Activated naive CD4-positive, alpha-beta T cell treated with anti-CD3 and anti-CD28 coated beads, Interleukin-2, amount 50 U/mL, for 16 hours (primary cell): ENCODE measurements at regions not wholly inside any gene's neighbourhood (a gene's known extent, or its start where the extent isn't known, plus 50 kb on each side); places are given as distances from the start of the nearest gene placed in this dataset.

ENCODE experiments used
- DNase-seq: peaks from one replicate; pipeline ENCODE4 v3.0.0-alpha.2; 2020

GRCh38 chr12:62098132-62098531, 162.1 kb upstream of the USP15 start:
- no peak for DNase-seq

GRCh38 chr12:62103748-62104147, 156.5 kb upstream of the USP15 start:
- DNase-seq, result no peak

GRCh38 chr12:62106547-62107185, 153.5 kb upstream of the USP15 start:
- DNase-seq, result no peak

GRCh38 chr12:62113366-62114011, 146.7 kb upstream of the USP15 start:
- DNase-seq, result no peak

GRCh38 chr12:62116986-62117385, 143.2 kb upstream of the USP15 start:
- DNase-seq, result no peak

- DNase-seq, result peak; percentile 42
These were observed 136.4 kb upstream of the USP15 start for GRCh38 chr12:62123721-62124203.

GRCh38 chr12:62127516-62127915, 132.7 kb upstream of the USP15 start:
- no peak for DNase-seq

GRCh38 chr12:62128175-62128975, 131.8 kb upstream of the USP15 start:
- DNase-seq, result no peak

- no peak for DNase-seq
These were observed 130.9 kb upstream of the USP15 start for GRCh38 chr12:62129291-62129690.

- no peak for DNase-seq
These were observed 129.8 kb upstream of the USP15 start for GRCh38 chr12:62130402-62130801.

GRCh38 chr12:62130834-62131552, 129.2 kb upstream of the USP15 start:
- DNase-seq, result no peak

GRCh38 chr12:62133440-62133839, 126.8 kb upstream of the USP15 start:
- no peak for DNase-seq

- no peak for DNase-seq
These were observed 124.5 kb upstream of the USP15 start for GRCh38 chr12:62135553-62136200.

- DNase-seq, result no peak
These were observed 123.7 kb upstream of the USP15 start for GRCh38 chr12:62136496-62136895.

GRCh38 chr12:62138527-62138926, 121.7 kb upstream of the USP15 start:
- no peak for DNase-seq

- no peak for DNase-seq
These were observed 113.9 kb upstream of the USP15 start for GRCh38 chr12:62146318-62146717.

- no peak for DNase-seq
These were observed 102.2 kb upstream of the USP15 start for GRCh38 chr12:62158013-62158412.

- no peak for DNase-seq
These were observed 101.5 kb upstream of the USP15 start for GRCh38 chr12:62158461-62159360.

GRCh38 chr12:62162214-62162613, 98.0 kb upstream of the USP15 start:
- no peak for DNase-seq

- DNase-seq, result no peak
These were observed 96.8 kb upstream of the USP15 start for GRCh38 chr12:62163368-62163767.

- DNase-seq, result no peak
These were observed 96.2 kb upstream of the USP15 start for GRCh38 chr12:62164036-62164435.

- no peak for DNase-seq
These were observed 93.7 kb upstream of the USP15 start for GRCh38 chr12:62166525-62166924.
